Natural killer cell (primary cell): ENCODE measurements at regions not wholly inside any gene's neighbourhood (a gene's known extent, or its start where the extent isn't known, plus 50 kb on each side); places are given as distances from the start of the nearest gene placed in this dataset.

Experiments used
- ATAC-seq, 3 donors: fragments of 150-1000 bp in 2 of 3; fragments of 200-7000 bp in 1 of 3; cut with Tn5 transposase; 1 replicate in 1 of 3; 2 replicates in 2 of 3; pipeline ENCODE4 v1.10.0; 2021; ENCODE audit warnings: mild to moderate bottlenecking in 2 of 3, moderate library complexity in 2 of 3
- DNase-seq, 2 donors: peaks; one replicate each; pipeline versions ENCODE4 v3.0.0 to v3.0.0-alpha.2; 2013 to 2021; ENCODE audit warnings: mixed read lengths in 1 of 2
- H3K27ac ChIP-seq: one replicate; pipeline ENCODE4 v1.5.1; 2013; ENCODE audit warnings: mild to moderate bottlenecking, low read length
- H3K27me3 ChIP-seq: one replicate; pipeline ENCODE4 v1.6.1; 2013; ENCODE audit warnings: low read length; ENCODE audit not compliant: control insufficient read depth, insufficient read depth
- H3K36me3 ChIP-seq: one replicate; pipeline ENCODE4 v1.6.1; 2013; ENCODE audit warnings: low read length; ENCODE audit not compliant: control insufficient read depth, insufficient read depth
- H3K4me1 ChIP-seq: one replicate; pipeline ENCODE4 v1.6.1; 2013; ENCODE audit warnings: low read length; ENCODE audit not compliant: control insufficient read depth, insufficient read depth
- H3K4me3 ChIP-seq: one replicate; pipeline ENCODE4 v1.5.1; 2013; ENCODE audit warnings: low read length
- H3K9me3 ChIP-seq: one replicate; pipeline ENCODE4 v1.6.1; 2013; ENCODE audit warnings: low read length; ENCODE audit not compliant: control insufficient read depth, insufficient read depth
- H3K27ac Mint-ChIP-seq, 2 donors: one replicate each; pipeline ENCODE4 v1.8.0; 2022; ENCODE audit warnings: mild to moderate bottlenecking in 2 of 2, mixed read lengths in 2 of 2, moderate library complexity in 1 of 2
- H3K27me3 Mint-ChIP-seq, 2 donors: one replicate each; pipeline ENCODE4 v1.8.0; 2022; ENCODE audit warnings: low read depth in 2 of 2, mixed read lengths in 2 of 2
- H3K36me3 Mint-ChIP-seq: one replicate; pipeline ENCODE4 v1.8.0; 2022; ENCODE audit warnings: mixed read lengths
- H3K4me1 Mint-ChIP-seq, 2 donors: one replicate each; pipeline ENCODE4 v1.8.0; 2022; ENCODE audit warnings: mixed read lengths in 2 of 2
- H3K4me3 Mint-ChIP-seq: one replicate; pipeline ENCODE4 v1.8.0; 2022; ENCODE audit warnings: mild to moderate bottlenecking, moderate library complexity, mixed read lengths
- H3K9me3 Mint-ChIP-seq, 2 donors: one replicate each; pipeline ENCODE4 v1.8.0; 2022; ENCODE audit warnings: mixed read lengths in 2 of 2
- CTCF ChIP-seq: fragments of 200-600 bp; IDR thresholded peaks from one replicate; pipeline ENCODE4 v1.8.0; 2022; ENCODE audit warnings: antibody characterized with exemption
- WGBS: methylation state at CpG from one replicate; pipeline ENCODE4 v1.1.7; 2013; ENCODE audit warnings: missing lambda C conversion rate; ENCODE audit not compliant: insufficient coverage; 5-methylcytosine and 5-hydroxymethylcytosine counted together
- intact Hi-C: fragments of 100-400 bp; cut with micrococcal nuclease; formaldehyde crosslinking; loops from one replicate; pipeline ENCODE4 v1.14.2; 2022

- H3K9me3 ChIP-seq: peaks cover 26% of the 10 kb centered on the region
- H3K36me3 ChIP-seq: no peaks in the 10 kb centered on the region
- Mint-ChIP-seq H3K9me3 (peaks cover 22 to 27% of the 10 kb centered on the region in 2 donors), H3K4me3 (no peak overlapping the region), H3K27ac (no peak overlapping the region), H3K36me3 (peaks cover 19% of the 10 kb centered on the region), H3K4me1 (no peaks in the 10 kb centered on the region), H3K27me3 (no peaks in the 10 kb centered on the region)
- no peak overlapping the region for H3K4me3 ChIP-seq
- no peaks in the 10 kb centered on the region for H3K27me3 ChIP-seq
- no peak for DNase-seq
- TF ChIP-seq CTCF: no peak
- H3K4me1 ChIP-seq: no peaks in the 10 kb centered on the region
- no peak overlapping the region for H3K27ac ChIP-seq
- intact Hi-C loops: loop anchor here (10.0 kb wide), 1 partner anchor 65 kb away; no protein-coding TSS in a partner anchor
- whole genome bisulfite sequencing: 86% methylated on average over 15 of the region's 15 CpGs
- no peak for ATAC-seq
Measured at GRCh38 chr17:22459953-22460350, 767.6 kb downstream of the KCNJ18 start.

- no peaks in the 10 kb centered on the region for H3K27me3 ChIP-seq
- no peaks in the 10 kb centered on the region for H3K4me1 ChIP-seq
- H3K27ac ChIP-seq: no peak overlapping the region
- H3K4me1 Mint-ChIP-seq: no peaks in the 10 kb centered on the region
- peaks cover 19% of the 10 kb centered on the region for H3K36me3 Mint-ChIP-seq
- DNase-seq: no peak
- H3K4me3 ChIP-seq: no peak overlapping the region
- intact Hi-C loops: loop anchor here (10.0 kb wide), 1 partner anchor 64 kb away; no protein-coding TSS in a partner anchor
- no peak for TF ChIP-seq CTCF
- no peak for ATAC-seq
- no peak overlapping the region for H3K4me3 Mint-ChIP-seq
- H3K9me3 ChIP-seq: peaks cover 26% of the 10 kb centered on the region
- no peaks in the 10 kb centered on the region for H3K27me3 Mint-ChIP-seq
- H3K9me3 Mint-ChIP-seq: peaks cover 22 to 23% of the 10 kb centered on the region in 2 donors
- WGBS: 70% methylated on average over 6 of the region's 6 CpGs
- H3K27ac Mint-ChIP-seq: no peak overlapping the region
- H3K36me3 ChIP-seq: no peaks in the 10 kb centered on the region
Measured at GRCh38 chr17:22460461-22461063, 768.2 kb downstream of the KCNJ18 start.

- H3K27me3 ChIP-seq: no peaks in the 10 kb centered on the region
- peaks cover 23% of the 10 kb centered on the region in 2 donors for H3K9me3 Mint-ChIP-seq
- no peak overlapping the region for H3K4me3 ChIP-seq
- H3K4me1 Mint-ChIP-seq: no peaks in the 10 kb centered on the region
- no peak for TF ChIP-seq CTCF
- H3K9me3 ChIP-seq: peaks cover 26% of the 10 kb centered on the region
- no peak overlapping the region for H3K27ac ChIP-seq
- DNase-seq: no peak
- no peaks in the 10 kb centered on the region for H3K4me1 ChIP-seq
- 83% methylated on average over 14 of the region's 14 CpGs for WGBS
- intact Hi-C loops: loop anchor here (10.0 kb wide), 1 partner anchor 63 kb away; no protein-coding TSS in a partner anchor
- H3K4me3 Mint-ChIP-seq: no peak overlapping the region
- no peak overlapping the region for H3K27ac Mint-ChIP-seq
- ATAC-seq: no peak
- H3K36me3 Mint-ChIP-seq: peaks cover 19% of the 10 kb centered on the region
- no peaks in the 10 kb centered on the region for H3K27me3 Mint-ChIP-seq
- H3K36me3 ChIP-seq: no peaks in the 10 kb centered on the region
Measured at GRCh38 chr17:22461460-22462145, 769.3 kb downstream of the KCNJ18 start.
